RWPE2 (cell line): ENCODE measurements at regions not wholly inside any gene's neighbourhood (a gene's known extent, or its start where the extent isn't known, plus 50 kb on each side); places are given as distances from the start of the nearest gene placed in this dataset.

Experiments
- ATAC-seq: fragments of 200-7000 bp; cut with Tn5 transposase; 3 replicates; pipeline ENCODE4 v1.9.1; 2021; ENCODE audit warnings: low read depth
- DNase-seq: peaks from one replicate; pipeline ENCODE4 v3.0.0-alpha.2; 2020; ENCODE audit warnings: low spot score
- H3K27ac ChIP-seq: fragments of 450-650 bp; 2 replicates; pipeline ENCODE4 v1.5.1; 2017; ENCODE audit warnings: mild to moderate bottlenecking; ENCODE audit not compliant: poor library complexity, severe bottlenecking
- H3K27me3 ChIP-seq: fragments of 250-450 bp; sonication (Bioruptor Pico); 2 replicates; pipeline ENCODE4 v1.5.1; 2021; ENCODE audit warnings: mild to moderate bottlenecking, moderate library complexity; ENCODE audit not compliant: insufficient read depth, poor library complexity, severe bottlenecking
- H3K36me3 ChIP-seq: fragments of 250-450 bp; sonication (Bioruptor Pico); 2 replicates; pipeline ENCODE4 v1.5.1; 2020; ENCODE audit warnings: low read depth, mild to moderate bottlenecking, moderate library complexity
- H3K4me1 ChIP-seq: fragments of 250-450 bp; sonication (Bioruptor Pico); 2 replicates; pipeline ENCODE4 v1.5.1; 2021; ENCODE audit warnings: mild to moderate bottlenecking, moderate library complexity; ENCODE audit not compliant: insufficient read depth, poor library complexity, severe bottlenecking
- H3K4me3 ChIP-seq: fragments of 250-450 bp; sonication (Bioruptor Pico); 2 replicates; pipeline ENCODE4 v1.5.1; 2021; ENCODE audit warnings: mild to moderate bottlenecking, moderate library complexity; ENCODE audit not compliant: severe bottlenecking
- H3K9me3 ChIP-seq: fragments of 250-450 bp; sonication (Bioruptor Pico); 2 replicates; pipeline ENCODE4 v1.5.1; 2021; ENCODE audit warnings: mild to moderate bottlenecking, moderate library complexity; ENCODE audit not compliant: severe bottlenecking
- TF ChIP-seq, protein P1 (sequence below): fragments of 450-650 bp; IDR thresholded peaks from one replicate; pipeline ENCODE4 v1.5.1; 2017; ENCODE audit warnings: mild to moderate bottlenecking, moderate library complexity; ENCODE audit not compliant: poor library complexity, severe bottlenecking

DNA sequence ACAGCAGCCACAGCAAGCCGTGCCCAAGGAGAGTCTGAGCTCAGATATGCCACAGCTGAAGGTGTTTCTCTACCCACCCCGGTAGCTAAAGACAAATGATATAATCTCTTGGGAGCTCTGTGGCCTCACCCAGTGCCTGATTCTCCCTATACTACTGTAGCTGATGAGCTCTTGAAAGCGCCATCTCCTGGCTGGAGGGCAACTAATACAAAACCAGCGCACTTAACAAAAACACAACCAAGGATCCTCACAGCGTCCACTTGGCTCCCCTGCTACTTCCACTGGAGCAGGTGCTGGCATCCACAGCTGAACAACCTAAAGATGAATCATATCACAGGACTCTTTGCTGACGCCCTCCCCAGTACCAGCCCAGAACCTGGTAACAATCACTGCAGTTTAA, 1212.0 kb downstream of the PCDH17 start:
- Histone ChIP-seq H3K4me1 (no peaks in the 10 kb centered on the region), H3K27ac (no peak overlapping the region), H3K27me3 (no peaks in the 10 kb centered on the region), H3K9me3 (no peaks in the 10 kb centered on the region), H3K36me3 (no peaks in the 10 kb centered on the region), H3K4me3 (no peak overlapping the region)
- TF ChIP-seq, protein P1, sequence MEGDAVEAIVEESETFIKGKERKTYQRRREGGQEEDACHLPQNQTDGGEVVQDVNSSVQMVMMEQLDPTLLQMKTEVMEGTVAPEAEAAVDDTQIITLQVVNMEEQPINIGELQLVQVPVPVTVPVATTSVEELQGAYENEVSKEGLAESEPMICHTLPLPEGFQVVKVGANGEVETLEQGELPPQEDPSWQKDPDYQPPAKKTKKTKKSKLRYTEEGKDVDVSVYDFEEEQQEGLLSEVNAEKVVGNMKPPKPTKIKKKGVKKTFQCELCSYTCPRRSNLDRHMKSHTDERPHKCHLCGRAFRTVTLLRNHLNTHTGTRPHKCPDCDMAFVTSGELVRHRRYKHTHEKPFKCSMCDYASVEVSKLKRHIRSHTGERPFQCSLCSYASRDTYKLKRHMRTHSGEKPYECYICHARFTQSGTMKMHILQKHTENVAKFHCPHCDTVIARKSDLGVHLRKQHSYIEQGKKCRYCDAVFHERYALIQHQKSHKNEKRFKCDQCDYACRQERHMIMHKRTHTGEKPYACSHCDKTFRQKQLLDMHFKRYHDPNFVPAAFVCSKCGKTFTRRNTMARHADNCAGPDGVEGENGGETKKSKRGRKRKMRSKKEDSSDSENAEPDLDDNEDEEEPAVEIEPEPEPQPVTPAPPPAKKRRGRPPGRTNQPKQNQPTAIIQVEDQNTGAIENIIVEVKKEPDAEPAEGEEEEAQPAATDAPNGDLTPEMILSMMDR = no peak
- DNase-seq = no peak
- no peak for ATAC-seq

DNA sequence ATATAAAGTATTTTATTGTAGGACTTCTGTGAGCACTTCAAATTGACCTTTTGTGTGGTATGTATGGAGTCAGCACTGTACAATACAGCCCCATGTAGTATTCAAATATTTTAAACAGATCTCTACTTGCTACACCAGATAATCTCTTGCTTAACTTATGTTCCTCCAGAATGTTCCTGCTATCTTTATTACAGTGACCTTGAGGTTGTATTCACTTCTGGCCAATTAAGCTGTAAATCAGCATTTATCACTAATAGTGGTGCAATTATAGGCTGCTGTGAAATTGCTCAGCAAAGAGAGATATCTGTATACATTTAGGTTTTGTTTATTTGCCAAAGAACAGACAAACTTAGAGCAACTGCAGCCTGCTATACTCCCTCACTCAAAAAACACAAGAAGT, 1218.6 kb downstream of the PCDH17 start:
- ATAC-seq (no peak), DNase-seq (no peak)
- H3K27me3 ChIP-seq = no peaks in the 10 kb centered on the region
- no peaks in the 10 kb centered on the region for H3K4me1 ChIP-seq
- no peak overlapping the region for H3K27ac ChIP-seq
- no peaks in the 10 kb centered on the region for H3K9me3 ChIP-seq
- H3K4me3 ChIP-seq = no peak overlapping the region
- no peaks in the 10 kb centered on the region for H3K36me3 ChIP-seq
- TF ChIP-seq, protein P1 = no peak

DNA sequence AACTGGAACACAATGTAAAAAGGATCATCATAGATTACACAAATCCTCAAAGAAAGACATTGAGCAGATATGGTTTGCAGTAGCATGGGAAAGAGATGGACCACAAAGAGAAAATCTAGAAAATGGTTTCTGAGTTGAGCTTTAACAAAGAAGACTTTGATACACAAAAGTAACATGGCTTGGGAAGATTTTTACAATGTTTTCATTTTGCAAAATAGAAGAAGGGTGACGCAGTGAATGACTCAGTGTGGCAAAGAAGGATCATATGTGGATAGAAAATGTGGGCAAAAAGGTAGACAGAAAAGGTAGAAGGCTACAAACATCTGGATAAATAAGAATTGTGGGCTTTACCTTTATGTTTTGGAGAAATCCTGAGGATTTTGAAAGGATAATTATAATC, 1220.5 kb downstream of the PCDH17 start:
- Histone ChIP-seq H3K27me3 (no peaks in the 10 kb centered on the region), H3K27ac (no peak overlapping the region), H3K9me3 (no peaks in the 10 kb centered on the region), H3K4me1 (no peaks in the 10 kb centered on the region), H3K4me3 (no peak overlapping the region), H3K36me3 (no peaks in the 10 kb centered on the region)
- ATAC-seq = no peak
- DNase-seq = no peak
- TF ChIP-seq, protein P1 = no peak

DNA sequence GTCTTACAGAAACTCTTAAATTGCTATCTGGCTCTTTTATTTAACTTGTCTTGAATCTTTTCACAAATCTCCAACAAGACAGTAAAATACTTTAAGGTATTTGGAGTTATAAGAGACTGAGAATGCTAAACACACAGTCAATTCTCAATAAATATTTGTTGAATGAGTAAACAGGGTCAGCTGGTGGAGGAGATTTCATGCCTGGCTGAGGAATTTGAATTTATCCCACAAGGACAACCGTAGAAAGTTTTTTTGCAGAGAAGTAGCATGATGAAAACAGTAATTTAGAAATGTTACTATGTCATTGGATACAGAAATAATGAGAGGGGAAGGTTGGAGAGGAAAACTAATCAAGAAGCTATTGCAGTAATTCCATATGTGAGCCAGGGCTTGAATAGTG, 1223.7 kb downstream of the PCDH17 start:
- no peak overlapping the region for H3K4me3 ChIP-seq
- H3K27me3 ChIP-seq = no peaks in the 10 kb centered on the region
- no peak for DNase-seq
- no peak overlapping the region for H3K27ac ChIP-seq
- no peaks in the 10 kb centered on the region for H3K4me1 ChIP-seq
- ATAC-seq = no peak
- TF ChIP-seq, protein P1 = no peak
- no peaks in the 10 kb centered on the region for H3K36me3 ChIP-seq
- no peaks in the 10 kb centered on the region for H3K9me3 ChIP-seq

DNA sequence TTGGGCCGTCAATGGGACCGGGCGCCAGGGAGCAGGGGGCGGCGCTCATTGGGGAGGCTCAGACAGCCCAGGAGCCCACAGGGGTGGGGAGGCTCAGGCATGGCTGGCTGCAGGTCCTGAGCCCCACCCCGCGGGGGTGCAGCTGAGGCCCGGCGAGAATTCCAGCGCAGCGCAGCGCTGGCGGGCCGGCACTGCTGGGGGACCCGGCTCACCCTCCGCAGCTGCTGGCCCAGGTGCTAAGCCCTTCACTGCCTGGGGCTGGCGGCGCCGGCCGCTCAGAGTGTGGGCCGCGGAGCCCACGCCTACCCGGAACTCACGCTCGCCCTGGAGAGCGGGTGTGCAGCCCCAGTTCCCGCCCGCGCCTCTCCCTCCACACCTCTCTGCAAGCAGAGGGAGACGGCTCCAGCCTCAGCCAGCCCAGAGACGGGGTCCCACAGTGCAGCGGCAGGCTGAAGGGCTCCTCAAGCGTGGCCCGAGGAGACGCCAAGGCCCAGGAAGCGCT, 1227.4 kb downstream of the PCDH17 start:
- no peak for ATAC-seq

More for the DNA sequence above, 1227.4 kb downstream of the PCDH17 start:
- DNase-seq = no peak
- Histone ChIP-seq H3K4me3 (no peak overlapping the region), H3K27ac (no peak overlapping the region), H3K9me3 (no peaks in the 10 kb centered on the region), H3K27me3 (no peaks in the 10 kb centered on the region), H3K4me1 (no peaks in the 10 kb centered on the region), H3K36me3 (no peaks in the 10 kb centered on the region)
- TF ChIP-seq, protein P1 = no peak
